ENCODE measurements at regions not wholly inside any gene's neighbourhood (a gene's known extent, or its start where the extent isn't known, plus 50 kb on each side); places are given as distances from the start of the nearest gene placed in this dataset.

DNA sequence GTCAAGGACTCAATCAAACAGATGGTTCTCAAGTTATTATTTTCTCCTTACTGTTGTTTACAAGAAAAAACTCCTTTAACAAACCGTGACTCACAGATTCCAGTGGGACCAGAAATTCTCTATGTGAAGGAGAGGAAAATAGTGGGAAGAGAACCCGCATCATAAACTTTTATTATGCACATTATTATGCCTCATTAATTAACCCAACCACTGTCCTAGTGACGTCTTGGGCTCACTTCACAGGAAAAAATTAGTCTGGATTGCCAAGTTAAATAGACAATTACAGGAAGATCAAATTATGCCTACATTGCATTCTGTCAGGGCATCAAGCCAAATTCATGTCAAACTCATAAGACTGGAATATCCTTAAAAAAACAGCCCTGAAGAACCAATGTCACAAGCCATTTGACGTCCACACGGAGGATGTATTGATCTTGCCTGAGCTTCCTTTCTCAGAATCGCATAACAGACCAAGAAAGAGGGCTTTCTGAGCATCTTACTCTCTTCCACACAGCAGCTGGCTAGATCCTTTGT, 347.8 kb downstream of the DUSP10 start:
- TF ChIP-seq POLR2A (IDR thresholded peaks at IDR 0.05; ENCODE audit: low read depth, low read length), result no peak
- TF ChIP-seq CTCF (IDR thresholded peaks at IDR 0.05 in 2 of 3, conservative IDR thresholded peaks at IDR 0.05 in 1 of 3; ENCODE audit: control insufficient read depth in 2 of 3, extremely low read depth in 1 of 3, insufficient read depth in 1 of 3, low read depth in 3 of 3, low read length in 3 of 3), result no peak
- TF ChIP-seq, protein P1, sequence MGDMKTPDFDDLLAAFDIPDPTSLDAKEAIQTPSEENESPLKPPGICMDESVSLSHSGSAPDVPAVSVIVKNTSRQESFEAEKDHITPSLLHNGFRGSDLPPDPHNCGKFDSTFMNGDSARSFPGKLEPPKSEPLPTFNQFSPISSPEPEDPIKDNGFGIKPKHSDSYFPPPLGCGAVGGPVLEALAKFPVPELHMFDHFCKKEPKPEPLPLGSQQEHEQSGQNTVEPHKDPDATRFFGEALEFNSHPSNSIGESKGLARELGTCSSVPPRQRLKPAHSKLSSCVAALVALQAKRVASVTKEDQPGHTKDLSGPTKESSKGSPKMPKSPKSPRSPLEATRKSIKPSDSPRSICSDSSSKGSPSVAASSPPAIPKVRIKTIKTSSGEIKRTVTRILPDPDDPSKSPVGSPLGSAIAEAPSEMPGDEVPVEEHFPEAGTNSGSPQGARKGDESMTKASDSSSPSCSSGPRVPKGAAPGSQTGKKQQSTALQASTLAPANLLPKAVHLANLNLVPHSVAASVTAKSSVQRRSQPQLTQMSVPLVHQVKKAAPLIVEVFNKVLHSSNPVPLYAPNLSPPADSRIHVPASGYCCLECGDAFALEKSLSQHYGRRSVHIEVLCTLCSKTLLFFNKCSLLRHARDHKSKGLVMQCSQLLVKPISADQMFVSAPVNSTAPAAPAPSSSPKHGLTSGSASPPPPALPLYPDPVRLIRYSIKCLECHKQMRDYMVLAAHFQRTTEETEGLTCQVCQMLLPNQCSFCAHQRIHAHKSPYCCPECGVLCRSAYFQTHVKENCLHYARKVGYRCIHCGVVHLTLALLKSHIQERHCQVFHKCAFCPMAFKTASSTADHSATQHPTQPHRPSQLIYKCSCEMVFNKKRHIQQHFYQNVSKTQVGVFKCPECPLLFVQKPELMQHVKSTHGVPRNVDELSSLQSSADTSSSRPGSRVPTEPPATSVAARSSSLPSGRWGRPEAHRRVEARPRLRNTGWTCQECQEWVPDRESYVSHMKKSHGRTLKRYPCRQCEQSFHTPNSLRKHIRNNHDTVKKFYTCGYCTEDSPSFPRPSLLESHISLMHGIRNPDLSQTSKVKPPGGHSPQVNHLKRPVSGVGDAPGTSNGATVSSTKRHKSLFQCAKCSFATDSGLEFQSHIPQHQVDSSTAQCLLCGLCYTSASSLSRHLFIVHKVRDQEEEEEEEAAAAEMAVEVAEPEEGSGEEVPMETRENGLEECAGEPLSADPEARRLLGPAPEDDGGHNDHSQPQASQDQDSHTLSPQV (IDR thresholded peaks at IDR 0.05), result no peak
